ENCODE measurements at regions not wholly inside any gene's neighbourhood (a gene's known extent, or its start where the extent isn't known, plus 50 kb on each side); places are given as distances from the start of the nearest gene placed in this dataset.

GRCh38 chr3:182713743-182714517 is 79.4 kb upstream of the ATP11B start:
- peak; percentile 14 to 44 for TF ChIP-seq HNF4A (conservative IDR thresholded peaks at IDR 0.05)
- TF ChIP-seq RAD21 (IDR thresholded peaks at IDR 0.05): peak; percentile 85 to 87
- TF ChIP-seq, protein P1, sequence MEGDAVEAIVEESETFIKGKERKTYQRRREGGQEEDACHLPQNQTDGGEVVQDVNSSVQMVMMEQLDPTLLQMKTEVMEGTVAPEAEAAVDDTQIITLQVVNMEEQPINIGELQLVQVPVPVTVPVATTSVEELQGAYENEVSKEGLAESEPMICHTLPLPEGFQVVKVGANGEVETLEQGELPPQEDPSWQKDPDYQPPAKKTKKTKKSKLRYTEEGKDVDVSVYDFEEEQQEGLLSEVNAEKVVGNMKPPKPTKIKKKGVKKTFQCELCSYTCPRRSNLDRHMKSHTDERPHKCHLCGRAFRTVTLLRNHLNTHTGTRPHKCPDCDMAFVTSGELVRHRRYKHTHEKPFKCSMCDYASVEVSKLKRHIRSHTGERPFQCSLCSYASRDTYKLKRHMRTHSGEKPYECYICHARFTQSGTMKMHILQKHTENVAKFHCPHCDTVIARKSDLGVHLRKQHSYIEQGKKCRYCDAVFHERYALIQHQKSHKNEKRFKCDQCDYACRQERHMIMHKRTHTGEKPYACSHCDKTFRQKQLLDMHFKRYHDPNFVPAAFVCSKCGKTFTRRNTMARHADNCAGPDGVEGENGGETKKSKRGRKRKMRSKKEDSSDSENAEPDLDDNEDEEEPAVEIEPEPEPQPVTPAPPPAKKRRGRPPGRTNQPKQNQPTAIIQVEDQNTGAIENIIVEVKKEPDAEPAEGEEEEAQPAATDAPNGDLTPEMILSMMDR (IDR thresholded peaks at IDR 0.05; ENCODE audit: low read depth, low read length, missing input control): peak; percentile 81
- no peak for TF ChIP-seq HNF4G (IDR thresholded peaks at IDR 0.05)
- no peak for DNase-seq (ENCODE audit: low spot score)
- Histone ChIP-seq H3K36me3 (ENCODE audit: control insufficient read depth in 4 of 4, insufficient read depth in 3 of 4, low read depth in 1 of 4, low read length in 3 of 4) (no peaks in the 10 kb centered on the region), H3K9ac (ENCODE audit: low read depth in 1 of 2, low read length in 2 of 2) (no peak overlapping the region), H3K4me3 (ENCODE audit: low read depth in 1 of 3, low read length in 3 of 3) (no peak overlapping the region), H3K9me3 (ENCODE audit: control insufficient read depth in 4 of 4, low read length in 3 of 4) (no peaks in the 10 kb centered on the region), H3K27ac (ENCODE audit: low read depth in 1 of 2, low read length in 2 of 2) (no peak overlapping the region), H3K27me3 (ENCODE audit: control insufficient read depth in 4 of 4, insufficient read depth in 4 of 4, low read length in 3 of 4) (no peaks in the 10 kb centered on the region), H3K4me1 (ENCODE audit: control insufficient read depth in 4 of 4, insufficient read depth in 4 of 4, low read length in 3 of 4) (peaks cover 2 to 35% (median 29%) of the 10 kb centered on the region in 4 donors)
- WGBS: 46% methylated on average over 4 of the region's 4 CpGs

DNA sequence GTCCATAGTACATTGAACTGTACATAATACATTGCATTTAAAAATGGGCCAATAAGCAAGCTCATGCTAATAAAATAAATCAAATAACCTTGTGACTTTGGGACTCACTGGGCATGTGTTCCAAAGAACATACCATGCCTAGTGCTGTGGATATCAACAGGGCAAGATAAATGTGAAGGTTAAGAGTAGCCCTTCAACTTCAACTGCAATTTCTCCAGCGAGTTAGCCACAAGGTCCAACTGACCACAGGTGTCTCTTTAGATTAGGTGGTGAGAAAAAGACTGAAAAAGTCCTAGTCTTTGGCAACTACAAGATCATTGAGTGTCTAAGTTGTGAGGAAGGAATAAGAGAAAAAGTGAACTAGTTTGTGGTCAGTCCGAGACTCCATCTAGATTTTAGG is 78.3 kb upstream of the ATP11B start:
- Histone ChIP-seq H3K4me3 (ENCODE audit: low read depth in 1 of 3, low read length in 3 of 3) (no peak overlapping the region), H3K9me3 (ENCODE audit: control insufficient read depth in 4 of 4, low read length in 3 of 4) (no peaks in the 10 kb centered on the region), H3K36me3 (ENCODE audit: control insufficient read depth in 4 of 4, insufficient read depth in 3 of 4, low read depth in 1 of 4, low read length in 3 of 4) (no peaks in the 10 kb centered on the region), H3K27ac (ENCODE audit: low read depth in 1 of 2, low read length in 2 of 2) (no peak overlapping the region), H3K4me1 (ENCODE audit: control insufficient read depth in 4 of 4, insufficient read depth in 4 of 4, low read length in 3 of 4) (peaks cover 2 to 35% (median 29%) of the 10 kb centered on the region in 4 donors), H3K27me3 (ENCODE audit: control insufficient read depth in 4 of 4, insufficient read depth in 4 of 4, low read length in 3 of 4) (no peaks in the 10 kb centered on the region), H3K9ac (ENCODE audit: low read depth in 1 of 2, low read length in 2 of 2) (no peak overlapping the region)
- no peak for TF ChIP-seq HNF4G (IDR thresholded peaks at IDR 0.05)
- peak in 1 of 2 donors; percentile 10 for TF ChIP-seq HNF4A (conservative IDR thresholded peaks at IDR 0.05)
- 88% methylated on average over 2 of the region's 2 CpGs for WGBS
- no peak for DNase-seq (ENCODE audit: low spot score)

GRCh38 chr3:182716114-182716688 is 77.1 kb upstream of the ATP11B start:
- Histone ChIP-seq H3K27me3 (ENCODE audit: control insufficient read depth in 4 of 4, insufficient read depth in 4 of 4, low read length in 3 of 4) (no peaks in the 10 kb centered on the region), H3K36me3 (ENCODE audit: control insufficient read depth in 4 of 4, insufficient read depth in 3 of 4, low read depth in 1 of 4, low read length in 3 of 4) (no peaks in the 10 kb centered on the region), H3K9ac (ENCODE audit: low read depth in 1 of 2, low read length in 2 of 2) (no peak overlapping the region), H3K4me1 (ENCODE audit: control insufficient read depth in 4 of 4, insufficient read depth in 4 of 4, low read length in 3 of 4) (peaks cover 0 to 29% (median 23%) of the 10 kb centered on the region in 4 donors), H3K9me3 (ENCODE audit: control insufficient read depth in 4 of 4, low read length in 3 of 4) (no peaks in the 10 kb centered on the region), H3K27ac (ENCODE audit: low read depth in 1 of 2, low read length in 2 of 2) (no peak overlapping the region), H3K4me3 (ENCODE audit: low read depth in 1 of 3, low read length in 3 of 3) (no peak overlapping the region)
- no peak for DNase-seq (ENCODE audit: low spot score)
- WGBS: 31% methylated on average over 1 of the region's 1 CpG
- TF ChIP-seq ATF3 (IDR thresholded peaks at IDR 0.05) (no peak), JUND (IDR thresholded peaks at IDR 0.05) (no peak), SP1 (IDR thresholded peaks at IDR 0.05) (no peak), ZBTB33 (IDR thresholded peaks at IDR 0.05) (no peak)
